ENCODE measurements at regions not wholly inside any gene's neighbourhood (a gene's known extent, or its start where the extent isn't known, plus 50 kb on each side); places are given as distances from the start of the nearest gene placed in this dataset.

DNA sequence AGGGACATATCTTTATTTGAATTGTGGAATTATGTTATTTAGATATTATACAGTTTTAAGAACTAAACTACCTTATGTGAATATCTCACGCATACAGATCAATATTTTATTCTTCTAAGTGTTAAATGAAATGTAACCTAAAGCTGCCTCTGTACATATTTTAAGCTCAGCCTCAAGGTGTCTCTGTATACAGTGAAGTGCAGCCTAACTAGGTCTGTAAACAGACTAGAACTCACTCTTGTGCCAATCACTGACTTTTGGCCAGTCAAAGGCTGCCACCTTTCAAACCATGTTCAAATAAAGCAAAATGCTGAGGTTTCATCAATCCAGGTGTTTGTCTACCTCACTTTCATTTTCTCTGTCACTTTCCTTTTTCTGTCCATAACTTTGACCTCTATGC, 1074.5 kb upstream of the PRKX start:
- ATAC-seq (ENCODE audit: low FRiP score): no peak
- TF ChIP-seq, protein P1, sequence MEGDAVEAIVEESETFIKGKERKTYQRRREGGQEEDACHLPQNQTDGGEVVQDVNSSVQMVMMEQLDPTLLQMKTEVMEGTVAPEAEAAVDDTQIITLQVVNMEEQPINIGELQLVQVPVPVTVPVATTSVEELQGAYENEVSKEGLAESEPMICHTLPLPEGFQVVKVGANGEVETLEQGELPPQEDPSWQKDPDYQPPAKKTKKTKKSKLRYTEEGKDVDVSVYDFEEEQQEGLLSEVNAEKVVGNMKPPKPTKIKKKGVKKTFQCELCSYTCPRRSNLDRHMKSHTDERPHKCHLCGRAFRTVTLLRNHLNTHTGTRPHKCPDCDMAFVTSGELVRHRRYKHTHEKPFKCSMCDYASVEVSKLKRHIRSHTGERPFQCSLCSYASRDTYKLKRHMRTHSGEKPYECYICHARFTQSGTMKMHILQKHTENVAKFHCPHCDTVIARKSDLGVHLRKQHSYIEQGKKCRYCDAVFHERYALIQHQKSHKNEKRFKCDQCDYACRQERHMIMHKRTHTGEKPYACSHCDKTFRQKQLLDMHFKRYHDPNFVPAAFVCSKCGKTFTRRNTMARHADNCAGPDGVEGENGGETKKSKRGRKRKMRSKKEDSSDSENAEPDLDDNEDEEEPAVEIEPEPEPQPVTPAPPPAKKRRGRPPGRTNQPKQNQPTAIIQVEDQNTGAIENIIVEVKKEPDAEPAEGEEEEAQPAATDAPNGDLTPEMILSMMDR (IDR thresholded peaks at IDR 0.05): no peak
- no peak for DNase-seq (ENCODE audit: low spot score)

DNA sequence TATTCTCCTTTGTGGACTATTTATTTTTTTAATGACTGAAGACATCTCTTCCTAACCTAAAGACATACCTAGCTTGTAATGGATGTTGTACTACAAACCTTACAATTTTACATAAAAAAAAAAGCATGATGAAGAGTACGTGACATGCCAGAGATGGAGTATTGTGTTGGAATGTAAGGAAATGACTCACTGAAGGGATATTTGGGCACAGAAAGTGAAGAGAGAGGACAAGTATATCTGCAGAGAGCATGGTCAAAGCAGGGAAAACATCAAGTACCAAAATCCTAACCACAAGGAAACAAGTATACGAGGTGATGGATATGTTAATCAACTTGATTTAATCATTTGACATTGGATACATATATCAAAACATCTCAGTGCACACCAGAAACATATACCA, 1051.4 kb upstream of the PRKX start:
- no peak for DNase-seq (ENCODE audit: low spot score)
- TF ChIP-seq, protein P1 (IDR thresholded peaks at IDR 0.05): no peak
- ATAC-seq (ENCODE audit: low FRiP score): no peak

DNA sequence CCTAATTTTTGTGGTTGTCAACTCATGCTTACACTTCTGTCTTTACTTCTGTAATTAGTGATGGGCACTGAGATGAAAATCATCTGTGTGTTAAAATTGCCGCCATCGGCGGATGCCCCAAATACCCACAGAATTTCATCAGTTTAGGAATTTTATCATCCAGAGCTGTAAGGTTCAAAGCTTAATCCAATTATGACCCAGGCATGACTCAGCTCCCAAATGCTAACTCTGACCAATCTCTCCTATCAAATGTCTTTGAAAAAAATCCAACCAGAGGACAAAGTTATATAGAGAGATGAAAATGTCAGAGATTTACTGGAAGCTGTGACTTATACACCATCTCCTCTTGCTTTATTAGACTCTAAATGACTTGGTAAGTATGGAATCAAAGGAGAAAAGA, 1048.7 kb upstream of the PRKX start:
- ATAC-seq (ENCODE audit: low FRiP score) (no peak), DNase-seq (ENCODE audit: low spot score) (no peak)
- TF ChIP-seq, protein P1 (IDR thresholded peaks at IDR 0.05): no peak

DNA sequence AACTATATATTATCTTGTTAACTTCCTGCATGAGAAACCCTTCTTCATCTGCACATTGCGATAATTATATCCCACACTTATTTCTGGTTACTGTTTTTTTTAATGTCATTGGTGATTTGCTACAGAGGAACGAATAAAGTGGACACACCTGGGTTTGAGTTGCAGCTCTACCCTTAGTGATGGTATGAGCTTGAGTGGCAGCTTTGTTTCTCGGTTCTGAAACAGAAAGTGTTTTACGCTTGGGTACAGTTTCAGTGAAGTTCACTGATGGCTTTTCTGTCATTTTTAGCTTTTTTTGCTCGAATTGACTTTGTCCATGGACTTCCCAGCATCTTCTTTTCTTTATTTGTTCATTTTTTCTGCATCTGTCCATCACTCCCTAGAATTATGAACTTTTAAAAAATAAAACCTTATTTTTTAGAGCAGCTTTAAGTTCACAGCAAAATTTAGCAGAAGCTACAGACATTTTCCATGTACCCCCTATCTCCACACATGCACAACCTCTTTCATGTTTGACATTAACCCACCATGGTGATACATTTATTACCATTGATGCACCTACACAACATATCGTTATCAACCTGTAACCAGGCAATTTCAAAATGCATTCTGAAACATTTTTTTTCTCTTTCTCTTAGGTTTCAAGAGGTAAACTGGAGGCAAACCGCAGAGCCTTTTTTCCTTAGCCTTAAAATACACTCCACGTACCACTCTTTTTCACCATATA, 1041.6 kb upstream of the PRKX start:
- ATAC-seq (ENCODE audit: low FRiP score): no peak

DNA sequence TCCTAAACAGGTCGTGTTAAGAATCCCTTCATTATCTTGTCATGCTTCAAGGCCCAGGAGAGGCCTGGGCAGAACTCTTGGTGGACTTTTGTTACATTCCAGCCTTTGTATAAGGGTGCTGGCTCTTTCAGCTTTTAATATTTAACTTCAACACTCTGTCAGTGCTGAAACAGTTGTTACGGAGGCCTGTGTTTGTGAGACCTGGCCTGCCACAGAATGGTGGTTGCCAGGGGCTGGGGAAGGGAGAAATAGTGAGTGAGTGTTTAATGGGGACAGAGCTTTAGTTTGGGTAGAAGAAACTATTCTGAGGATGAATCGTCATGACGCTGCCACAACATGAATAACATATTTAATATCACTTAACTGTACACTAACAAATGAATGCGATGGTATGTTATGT, 1027.6 kb upstream of the PRKX start:
- no peak for DNase-seq (ENCODE audit: low spot score)
- TF ChIP-seq, protein P1 (IDR thresholded peaks at IDR 0.05): no peak
- no peak for ATAC-seq (ENCODE audit: low FRiP score)

More for the DNA sequence above, 1041.6 kb upstream of the PRKX start:
- TF ChIP-seq, protein P1 (IDR thresholded peaks at IDR 0.05): no peak
- no peak for DNase-seq (ENCODE audit: low spot score)

DNA sequence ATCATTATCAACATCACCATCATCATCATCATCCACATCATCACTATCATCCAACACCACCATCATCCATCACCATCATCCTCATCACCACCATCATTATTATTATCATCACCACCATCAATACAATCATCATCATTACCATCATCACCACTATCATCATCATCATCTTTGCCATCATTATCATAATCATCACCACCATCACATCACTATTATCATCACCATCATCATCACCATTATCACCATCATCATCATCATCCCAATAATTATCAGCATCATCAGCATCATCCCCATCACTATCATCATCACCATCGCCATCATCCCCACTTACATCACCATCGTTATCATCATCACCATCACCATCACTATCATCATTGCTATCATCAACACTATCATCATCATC, 1021.9 kb upstream of the PRKX start:
- DNase-seq (ENCODE audit: low spot score) (no peak), ATAC-seq (ENCODE audit: low FRiP score) (no peak)
- TF ChIP-seq, protein P1 (IDR thresholded peaks at IDR 0.05): no peak
